OCI-LY7 (cell line): ENCODE measurements at regions not wholly inside any gene's neighbourhood (a gene's known extent, or its start where the extent isn't known, plus 50 kb on each side); places are given as distances from the start of the nearest gene placed in this dataset.

Experiments used
- BruUV-seq: library from RNA; stranded (reverse); fragments of 400-500 nt; replicated peaks from 2 replicates; lab custom pipeline; 2021; lab: Mats Ljungman, UMichigan
- CTCF ChIA-PET: fragments of 300-600 bp; sonication (Branson Sonifier 250); formaldehyde crosslinking; loops from one replicate; lab custom pipeline; 2022; ENCODE audit warnings: antibody characterized with exemption; ENCODE audit not compliant: unreplicated experiment; lab: Charles Lee
- POLR2A ChIA-PET: fragments of 300-600 bp; sonication (Branson Sonifier 250); formaldehyde crosslinking; loops from one replicate; lab custom pipeline; 2022; ENCODE audit warnings: antibody characterized with exemption; lab: Charles Lee
- DNase-seq: peaks from one replicate; pipeline ENCODE4 v3.0.0-alpha.2; 2015; ENCODE audit warnings: low spot score
- H2AFZ ChIP-seq: fragments of 200-600 bp; sonication (generic), shearing (Covaris generic); 2 replicates; pipeline ENCODE4 v1.6.1; 2014; ENCODE audit warnings: mild to moderate bottlenecking, antibody characterized with exemption, low read length, moderate library complexity
- H3K27ac ChIP-seq: fragments of 200-600 bp; sonication (generic); 2 replicates; pipeline ENCODE4 v1.5.1; 2014; ENCODE audit warnings: mixed run types, low read depth, mild to moderate bottlenecking, moderate library complexity, low read length, inconsistent platforms; ENCODE audit not compliant: poor library complexity, severe bottlenecking
- H3K36me3 ChIP-seq: fragments of 200-600 bp; sonication (generic); 2 replicates; pipeline ENCODE4 v1.6.1; 2014; ENCODE audit warnings: mild to moderate bottlenecking, antibody characterized with exemption, low read length, moderate library complexity, mixed read lengths; ENCODE audit not compliant: insufficient read depth
- H3K4me1 ChIP-seq: fragments of 200-600 bp; sonication (generic); 2 replicates; pipeline ENCODE4 v1.5.1; 2014; ENCODE audit warnings: mild to moderate bottlenecking, low read length; ENCODE audit not compliant: insufficient read depth, poor library complexity, severe bottlenecking
- H3K4me2 ChIP-seq: fragments of 200-600 bp; sonication (generic); 2 replicates; pipeline ENCODE4 v1.6.1; 2014; ENCODE audit warnings: mild to moderate bottlenecking, low read length
- H3K4me3 ChIP-seq: fragments of 200-600 bp; sonication (generic); 2 replicates; pipeline ENCODE4 v1.5.1; 2014; ENCODE audit warnings: mild to moderate bottlenecking, low read depth, low read length; ENCODE audit not compliant: poor library complexity, severe bottlenecking
- H3K79me2 ChIP-seq: fragments of 200-600 bp; sonication (generic); 2 replicates; pipeline ENCODE4 v1.6.1; 2016; ENCODE audit warnings: low read depth, mild to moderate bottlenecking, low read length, moderate library complexity, mixed read lengths; ENCODE audit not compliant: insufficient read depth
- H3K9me2 ChIP-seq: fragments of 200-600 bp; sonication (generic); 2 replicates; pipeline ENCODE4 v1.6.1; 2016; ENCODE audit warnings: mild to moderate bottlenecking, low read length, mixed read lengths; ENCODE audit not compliant: insufficient read depth
- H3K9me3 ChIP-seq: fragments of 200-600 bp; sonication (generic); 2 replicates; pipeline ENCODE4 v1.6.1; 2014; ENCODE audit warnings: mild to moderate bottlenecking, mixed run types, low read length, mixed read lengths
- H4K20me1 ChIP-seq: fragments of 200-600 bp; sonication (generic); 2 replicates; pipeline ENCODE4 v1.6.1; 2014; ENCODE audit warnings: mild to moderate bottlenecking, antibody characterized with exemption, low read length, moderate library complexity, mixed read lengths; ENCODE audit not compliant: insufficient read depth
- EZH2phosphoT487 ChIP-seq: fragments of 200-600 bp; sonication (generic); IDR thresholded peaks from 2 replicates; pipeline ENCODE4 v1.6.1; 2018; ENCODE audit warnings: low read depth, borderline replicate concordance, mild to moderate bottlenecking, mixed run types, antibody characterized with exemption, low read length, moderate library complexity, mixed read lengths
- intact Hi-C: fragments of 100-400 bp; cut with micrococcal nuclease; formaldehyde crosslinking; loops from one replicate; pipeline ENCODE4 v1.10.0; 2022; ENCODE audit not compliant: unreplicated experiment
- TF ChIP-seq, protein P1 (sequence below): fragments of 200-600 bp; sonication (generic); conservative IDR thresholded peaks from 2 replicates; pipeline ENCODE4 v1.5.1; 2014; ENCODE audit warnings: mild to moderate bottlenecking, antibody characterized with exemption, low read length, moderate library complexity, mixed read lengths

DNA sequence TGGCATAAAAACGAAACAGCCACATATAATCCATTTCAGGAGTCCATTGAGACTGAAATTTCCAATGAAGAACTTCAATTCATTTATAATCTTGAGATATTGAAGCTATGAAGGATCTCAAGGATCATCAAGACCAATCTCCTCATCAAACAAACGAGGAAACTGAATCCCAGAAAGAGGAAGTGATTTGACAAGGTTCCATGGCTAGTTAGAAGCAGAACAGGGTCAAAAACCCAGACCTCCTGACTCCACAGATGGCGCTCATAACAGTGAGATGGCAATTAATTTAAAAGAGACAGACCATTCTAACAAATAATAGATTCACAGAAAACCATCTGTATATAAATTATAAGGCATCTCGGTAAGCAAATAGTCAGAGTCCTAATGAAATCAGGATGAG is 229.7 kb downstream of the KCTD12 start:
- CTCF ChIA-PET: no interaction called here
- H3K36me3 ChIP-seq: no peaks in the 10 kb centered on the region
- H3K27ac ChIP-seq: no peak overlapping the region
- no peaks in the 10 kb centered on the region for H3K79me2 ChIP-seq
- H2AFZ ChIP-seq: no peak overlapping the region
- H3K4me1 ChIP-seq: no peaks in the 10 kb centered on the region
- BruUV-seq: no TSS peak
- no peaks in the 10 kb centered on the region for H3K9me3 ChIP-seq
- DNase-seq: no peak
- TF ChIP-seq, protein P1, sequence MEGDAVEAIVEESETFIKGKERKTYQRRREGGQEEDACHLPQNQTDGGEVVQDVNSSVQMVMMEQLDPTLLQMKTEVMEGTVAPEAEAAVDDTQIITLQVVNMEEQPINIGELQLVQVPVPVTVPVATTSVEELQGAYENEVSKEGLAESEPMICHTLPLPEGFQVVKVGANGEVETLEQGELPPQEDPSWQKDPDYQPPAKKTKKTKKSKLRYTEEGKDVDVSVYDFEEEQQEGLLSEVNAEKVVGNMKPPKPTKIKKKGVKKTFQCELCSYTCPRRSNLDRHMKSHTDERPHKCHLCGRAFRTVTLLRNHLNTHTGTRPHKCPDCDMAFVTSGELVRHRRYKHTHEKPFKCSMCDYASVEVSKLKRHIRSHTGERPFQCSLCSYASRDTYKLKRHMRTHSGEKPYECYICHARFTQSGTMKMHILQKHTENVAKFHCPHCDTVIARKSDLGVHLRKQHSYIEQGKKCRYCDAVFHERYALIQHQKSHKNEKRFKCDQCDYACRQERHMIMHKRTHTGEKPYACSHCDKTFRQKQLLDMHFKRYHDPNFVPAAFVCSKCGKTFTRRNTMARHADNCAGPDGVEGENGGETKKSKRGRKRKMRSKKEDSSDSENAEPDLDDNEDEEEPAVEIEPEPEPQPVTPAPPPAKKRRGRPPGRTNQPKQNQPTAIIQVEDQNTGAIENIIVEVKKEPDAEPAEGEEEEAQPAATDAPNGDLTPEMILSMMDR: no peak
- TF ChIP-seq EZH2phosphoT487: no peak
- H3K4me2 ChIP-seq: no peak overlapping the region
- intact Hi-C loops: no loop called here
- no peak overlapping the region for H3K4me3 ChIP-seq
- no peaks in the 10 kb centered on the region for H4K20me1 ChIP-seq
- POLR2A ChIA-PET: no interaction called here
- H3K9me2 ChIP-seq: no peaks in the 10 kb centered on the region

- Histone ChIP-seq H3K79me2 (no peaks in the 10 kb centered on the region), H3K4me2 (no peak overlapping the region), H3K9me3 (no peaks in the 10 kb centered on the region), H3K27ac (no peak overlapping the region), H2AFZ (no peak overlapping the region), H3K4me1 (no peaks in the 10 kb centered on the region), H3K4me3 (no peak overlapping the region), H4K20me1 (no peaks in the 10 kb centered on the region), H3K9me2 (no peaks in the 10 kb centered on the region), H3K36me3 (no peaks in the 10 kb centered on the region)
- TF ChIP-seq EZH2phosphoT487: no peak
- TF ChIP-seq, protein P1: no peak
- CTCF ChIA-PET: no interaction called here
- intact Hi-C loops: no loop called here
- no TSS peak for BruUV-seq
- no peak for DNase-seq
- POLR2A ChIA-PET: no interaction called here
Measured at GRCh38 chr13:76656056-76656455, 230.1 kb downstream of the KCTD12 start.

GRCh38 chr13:76654263-76654662 is 231.9 kb downstream of the KCTD12 start:
- CTCF ChIA-PET: no interaction called here
- Histone ChIP-seq H4K20me1 (no peaks in the 10 kb centered on the region), H3K79me2 (no peaks in the 10 kb centered on the region), H3K4me3 (no peak overlapping the region), H3K36me3 (no peaks in the 10 kb centered on the region), H3K4me2 (no peak overlapping the region), H3K9me3 (no peaks in the 10 kb centered on the region), H3K27ac (no peak overlapping the region), H2AFZ (no peak overlapping the region), H3K9me2 (no peaks in the 10 kb centered on the region), H3K4me1 (no peaks in the 10 kb centered on the region)
- TF ChIP-seq, protein P1: no peak
- TF ChIP-seq EZH2phosphoT487: no peak
- no peak for DNase-seq
- POLR2A ChIA-PET: no interaction called here
- intact Hi-C loops: no loop called here
- BruUV-seq: no TSS peak
